H9 (cell line): ENCODE measurements at regions not wholly inside any gene's neighbourhood (a gene's known extent, or its start where the extent isn't known, plus 50 kb on each side); places are given as distances from the start of the nearest gene placed in this dataset.

Source experiments
- DNase-seq: peaks from one replicate; pipeline ENCODE4 v3.0.0-alpha.2; 2017
- H2AFZ ChIP-seq: one replicate; pipeline ENCODE4 v1.6.1; 2013; ENCODE audit warnings: mild to moderate bottlenecking, low read length, control low read depth, moderate library complexity
- H2AK5ac ChIP-seq: 2 replicates; pipeline ENCODE4 v1.6.1; 2013; ENCODE audit warnings: low read length, control low read depth, mixed read lengths; ENCODE audit not compliant: insufficient read length
- H2BK120ac ChIP-seq: one replicate; pipeline ENCODE4 v1.6.1; 2013; ENCODE audit warnings: low read depth, mild to moderate bottlenecking, low read length, control low read depth, inconsistent platforms; ENCODE audit not compliant: poor library complexity, severe bottlenecking
- H2BK12ac ChIP-seq: 2 replicates; pipeline ENCODE4 v1.6.1; 2013; ENCODE audit warnings: low read length, control low read depth, mixed read lengths, low read depth; ENCODE audit not compliant: insufficient read length
- H2BK15ac ChIP-seq: 2 replicates; pipeline ENCODE4 v1.6.1; 2013; ENCODE audit warnings: low read depth, low read length, control low read depth
- H2BK20ac ChIP-seq: one replicate; pipeline ENCODE4 v1.6.1; 2013; ENCODE audit warnings: low read depth, mild to moderate bottlenecking, low read length, control low read depth, inconsistent platforms; ENCODE audit not compliant: poor library complexity, severe bottlenecking
- H2BK5ac ChIP-seq: 2 replicates; pipeline ENCODE4 v1.6.1; 2013; ENCODE audit warnings: low read length, control low read depth, mixed read lengths; ENCODE audit not compliant: insufficient read length
- H3K14ac ChIP-seq: 2 replicates; pipeline ENCODE4 v1.6.1; 2013; ENCODE audit warnings: low read length, control low read depth; ENCODE audit not compliant: insufficient read depth
- H3K18ac ChIP-seq: 2 replicates; pipeline ENCODE4 v1.6.1; 2013; ENCODE audit warnings: low read depth, mild to moderate bottlenecking, mixed read lengths, low read length, control low read depth; ENCODE audit not compliant: insufficient read length
- H3K23ac ChIP-seq: 2 replicates; pipeline ENCODE4 v1.6.1; 2013; ENCODE audit warnings: low read length, control low read depth, mixed read lengths, low read depth; ENCODE audit not compliant: insufficient read length
- H3K23me2 ChIP-seq: 2 replicates; pipeline ENCODE4 v1.6.1; 2013; ENCODE audit warnings: low read depth, mild to moderate bottlenecking, mixed read lengths, low read length, control low read depth; ENCODE audit not compliant: insufficient read length, poor library complexity, severe bottlenecking
- H3K27ac ChIP-seq: 2 replicates; pipeline ENCODE4 v1.5.1; 2013; ENCODE audit warnings: low read length, control low read depth, mixed read lengths, low read depth; ENCODE audit not compliant: insufficient read length
- H3K27me3 ChIP-seq: 2 replicates; pipeline ENCODE4 v1.6.1; 2013; ENCODE audit warnings: low read length, control low read depth, inconsistent platforms; ENCODE audit not compliant: insufficient read depth
- H3K4ac ChIP-seq: 2 replicates; pipeline ENCODE4 v1.6.1; 2013; ENCODE audit warnings: low read depth, mild to moderate bottlenecking, control low read depth, inconsistent platforms, low read length, moderate library complexity
- H3K4me1 ChIP-seq: 2 replicates; pipeline ENCODE4 v1.6.1; 2013; ENCODE audit warnings: low read length, control low read depth, inconsistent platforms; ENCODE audit not compliant: insufficient read depth
- H3K4me2 ChIP-seq: 2 replicates; pipeline ENCODE4 v1.6.1; 2013; ENCODE audit warnings: low read length, control low read depth, mixed read lengths; ENCODE audit not compliant: insufficient read length, insufficient read depth
- H3K56ac ChIP-seq: 2 replicates; pipeline ENCODE4 v1.6.1; 2013; ENCODE audit warnings: low read depth, mild to moderate bottlenecking, mixed read lengths, low read length, control low read depth; ENCODE audit not compliant: insufficient read length
- H3K79me1 ChIP-seq: 2 replicates; pipeline ENCODE4 v1.6.1; 2013; ENCODE audit warnings: low read depth, mild to moderate bottlenecking, moderate library complexity, low read length, control low read depth, inconsistent platforms; ENCODE audit not compliant: insufficient read depth, poor library complexity, severe bottlenecking
- H3K79me2 ChIP-seq: 2 replicates; pipeline ENCODE4 v1.6.1; 2013; ENCODE audit warnings: low read length, control low read depth, inconsistent platforms; ENCODE audit not compliant: insufficient read depth
- H3K9ac ChIP-seq: 2 replicates; pipeline ENCODE4 v1.6.1; 2013; ENCODE audit warnings: low read length, control low read depth, mixed read lengths; ENCODE audit not compliant: insufficient read length; ENCODE audit errors: extremely low read depth
- H3K9me3 ChIP-seq: one replicate; pipeline ENCODE4 v1.6.1; 2013; ENCODE audit warnings: low read depth, low read length, inconsistent platforms; ENCODE audit not compliant: control insufficient read depth
- H3T11ph ChIP-seq: one replicate; pipeline ENCODE4 v1.6.1; 2013; ENCODE audit warnings: mild to moderate bottlenecking, low read length, control low read depth, inconsistent platforms
- H4K20me1 ChIP-seq: one replicate; pipeline ENCODE4 v1.6.1; 2013; ENCODE audit not compliant: control insufficient read depth, insufficient read length, insufficient read depth
- H4K5ac ChIP-seq: 2 replicates; pipeline ENCODE4 v1.6.1; 2013; ENCODE audit warnings: low read depth, mild to moderate bottlenecking, mixed read lengths, low read length, control low read depth; ENCODE audit not compliant: insufficient read length
- H4K8ac ChIP-seq: replicated peaks from 2 replicates; pipeline ENCODE4 v1.6.1; 2013; ENCODE audit warnings: low read length, control low read depth, mixed read lengths, low read depth; ENCODE audit not compliant: insufficient read length
- H4K91ac ChIP-seq: 2 replicates; pipeline ENCODE4 v1.6.1; 2013; ENCODE audit warnings: low read depth, mild to moderate bottlenecking, moderate library complexity, mixed read lengths, low read length, control low read depth; ENCODE audit not compliant: insufficient read length
- H3K27ac Mint-ChIP-seq, 3 experiments: 2 replicates in 2 of 3; 3 replicates in 1 of 3; pipeline ENCODE4 v1.8.0; 2020 to 2021; ENCODE audit warnings: mixed read lengths in 3 of 3, mild to moderate bottlenecking in 1 of 3, moderate library complexity in 1 of 3
- H3K27me3 Mint-ChIP-seq: 2 replicates; pipeline ENCODE4 v1.8.0; 2021; ENCODE audit warnings: low read depth, mild to moderate bottlenecking, moderate library complexity, mixed read lengths
- H3K36me3 Mint-ChIP-seq, 3 experiments: 2 replicates in 2 of 3; 3 replicates in 1 of 3; pipeline ENCODE4 v1.8.0; 2020 to 2021; ENCODE audit warnings: low read depth in 3 of 3, mixed read lengths in 3 of 3; ENCODE audit not compliant: insufficient read depth in 1 of 3
- H3K4me1 Mint-ChIP-seq, 2 experiments: 2 replicates each; pipeline ENCODE4 v1.8.0; 2020; ENCODE audit warnings: mixed read lengths in 2 of 2
- H3K4me3 Mint-ChIP-seq, 2 experiments: 2 replicates in 1 of 2; 3 replicates in 1 of 2; pipeline ENCODE4 v1.8.0; 2020 to 2021; ENCODE audit warnings: mild to moderate bottlenecking in 2 of 2, mixed read lengths in 2 of 2, moderate library complexity in 1 of 2
- H3K9me3 Mint-ChIP-seq, 2 experiments: 2 replicates in 1 of 2; 3 replicates in 1 of 2; pipeline ENCODE4 v1.8.0; 2020; ENCODE audit warnings: mild to moderate bottlenecking in 2 of 2, mixed read lengths in 2 of 2, moderate library complexity in 1 of 2
- CTCF ChIP-seq: fragments of 200-600 bp; sonication (generic); conservative IDR thresholded peaks from 3 replicates; pipeline ENCODE4 v1.8.0; 2021; ENCODE audit warnings: antibody characterized with exemption, mild to moderate bottlenecking
- WGBS: extraction: QIAGEN DNeasy Blood & Tissue Kit; methylation state at CpG from one replicate; pipeline ENCODE4 v1.1.7; 2013; ENCODE audit warnings: missing lambda C conversion rate, low lambda C conversion rate, mixed read lengths; ENCODE audit not compliant: insufficient read length; ENCODE audit errors: extremely low coverage; 5-methylcytosine and 5-hydroxymethylcytosine counted together

GRCh38 chr4:160810941-160811340 is 1352.9 kb downstream of the FSTL5 start:
- Histone ChIP-seq H4K20me1 (no peaks in the 10 kb centered on the region), H4K8ac (no peak overlapping the region), H3K4ac (no peak overlapping the region), H2BK12ac (no peak overlapping the region), H3K56ac (no peak overlapping the region), H3K27me3 (no peaks in the 10 kb centered on the region), H3K4me1 (no peaks in the 10 kb centered on the region), H3K4me2 (no peak overlapping the region), H3K23me2 (no peaks in the 10 kb centered on the region), H3K9me3 (no peaks in the 10 kb centered on the region), H3K27ac (no peak overlapping the region), H4K5ac (no peak overlapping the region), H2BK15ac (no peak overlapping the region), H3T11ph (no peak overlapping the region), H3K18ac (no peak overlapping the region), H3K9ac (no peak overlapping the region), H2BK5ac (no peak overlapping the region), H3K23ac (no peak overlapping the region), H2AK5ac (no peak overlapping the region), H2BK120ac (no peak overlapping the region), H2BK20ac (no peak overlapping the region), H3K14ac (no peak overlapping the region), H2AFZ (no peak overlapping the region), H3K79me2 (no peaks in the 10 kb centered on the region), H3K79me1 (no peaks in the 10 kb centered on the region), H4K91ac (no peak overlapping the region)
- DNase-seq = no peak
- H3K27me3 Mint-ChIP-seq = no peaks in the 10 kb centered on the region
- H3K36me3 Mint-ChIP-seq = no peaks in the 10 kb centered on the region
- no CpG with 5 or more reads among the region's 1 CpG for WGBS
- no peak overlapping the region for H3K4me3 Mint-ChIP-seq
- no peak overlapping the region for H3K27ac Mint-ChIP-seq
- no peak for TF ChIP-seq CTCF
- H3K9me3 Mint-ChIP-seq = no peaks in the 10 kb centered on the region
- no peaks in the 10 kb centered on the region for H3K4me1 Mint-ChIP-seq
